Ascending aorta (tissue), 2 donors: ENCODE measurements at regions not wholly inside any gene's neighbourhood (a gene's known extent, or its start where the extent isn't known, plus 50 kb on each side); places are given as distances from the start of the nearest gene placed in this dataset.

Source experiments
- DNase-seq, 2 donors: peaks; one replicate each; pipeline ENCODE4 v3.0.0-alpha.2; 2019; ENCODE audit warnings: low spot score in 2 of 2
- H3K27ac ChIP-seq, 2 donors: fragments of 200-600 bp; sonication (generic); one replicate each; pipeline ENCODE4 v1.5.1; 2016 to 2017; ENCODE audit warnings: mild to moderate bottlenecking in 1 of 2
- H3K27me3 ChIP-seq: fragments of 200-600 bp; sonication (generic); one replicate; pipeline ENCODE4 v1.5.1; 2017
- H3K36me3 ChIP-seq, 2 donors: fragments of 200-600 bp; sonication (generic); one replicate each; pipeline ENCODE4 v1.5.1; 2016
- H3K4me1 ChIP-seq, 2 donors: fragments of 200-600 bp; sonication (generic); one replicate each; pipeline ENCODE4 v1.5.1; 2016 to 2017; ENCODE audit warnings: mild to moderate bottlenecking in 1 of 2
- H3K4me3 ChIP-seq, 2 donors: fragments of 200-600 bp; sonication (generic); one replicate each; pipeline ENCODE4 v1.5.1; 2016 to 2017; ENCODE audit warnings: mild to moderate bottlenecking in 1 of 2
- H3K9me3 ChIP-seq, 2 donors: fragments of 200-600 bp; sonication (generic); one replicate each; pipeline ENCODE4 v1.5.1; 2016
- CTCF ChIP-seq, 3 experiments: fragments of 200-600 bp in 2 of 3; fragments of 450-650 bp in 1 of 3; sonication (generic) in 2 of 3; IDR thresholded peaks; one replicate each; pipeline ENCODE4 v1.5.1; 2016 to 2019; ENCODE audit warnings: antibody characterized with exemption in 3 of 3, mild to moderate bottlenecking in 1 of 3, moderate library complexity in 1 of 3
- intact Hi-C: fragments of 100-400 bp; cut with DNase I; formaldehyde crosslinking; loops from one replicate; pipeline ENCODE4 v1.15.1; 2023

GRCh38 chr15:79539401-79539800 lies 107.3 kb downstream of the MINAR1 start:
- Histone ChIP-seq H3K27me3 (no peaks in the 10 kb centered on the region), H3K4me3 (no peak overlapping the region), H3K36me3 (no peaks in the 10 kb centered on the region), H3K27ac (no peak overlapping the region), H3K9me3 (no peaks in the 10 kb centered on the region), H3K4me1 (no peaks in the 10 kb centered on the region)
- no peak for DNase-seq
- intact Hi-C loops: no loop called here
- TF ChIP-seq CTCF (IDR thresholded peaks at IDR 0.05): no peak

GRCh38 chr15:79540551-79540950 lies 108.4 kb downstream of the MINAR1 start:
- DNase-seq: no peak
- Histone ChIP-seq H3K27me3 (no peaks in the 10 kb centered on the region), H3K9me3 (no peaks in the 10 kb centered on the region), H3K36me3 (no peaks in the 10 kb centered on the region), H3K4me1 (no peaks in the 10 kb centered on the region), H3K27ac (no peak overlapping the region), H3K4me3 (no peak overlapping the region)
- intact Hi-C loops: no loop called here
- no peak for TF ChIP-seq CTCF (IDR thresholded peaks at IDR 0.05)

GRCh38 chr15:79541196-79541595 lies 109.1 kb downstream of the MINAR1 start:
- H3K9me3 ChIP-seq: no peaks in the 10 kb centered on the region
- H3K36me3 ChIP-seq: no peaks in the 10 kb centered on the region
- H3K4me3 ChIP-seq: no peak overlapping the region
- H3K27ac ChIP-seq: no peak overlapping the region
- no peak for TF ChIP-seq CTCF (IDR thresholded peaks at IDR 0.05)
- H3K4me1 ChIP-seq: no peaks in the 10 kb centered on the region
- H3K27me3 ChIP-seq: no peaks in the 10 kb centered on the region
- no peak for DNase-seq
- intact Hi-C loops: no loop called here

GRCh38 chr15:79543097-79543496 lies 111.0 kb downstream of the MINAR1 start:
- no peaks in the 10 kb centered on the region for H3K9me3 ChIP-seq
- H3K4me3 ChIP-seq: no peak overlapping the region
- no peak overlapping the region for H3K27ac ChIP-seq
- no peak for TF ChIP-seq CTCF (IDR thresholded peaks at IDR 0.05)
- no peak for DNase-seq
- no peaks in the 10 kb centered on the region for H3K27me3 ChIP-seq
- H3K36me3 ChIP-seq: no peaks in the 10 kb centered on the region
- intact Hi-C loops: no loop called here
- no peaks in the 10 kb centered on the region for H3K4me1 ChIP-seq

GRCh38 chr15:79549196-79549595 lies 117.1 kb downstream of the MINAR1 start:
- no peak for TF ChIP-seq CTCF (IDR thresholded peaks at IDR 0.05)
- intact Hi-C loops: no loop called here
- Histone ChIP-seq H3K27ac (no peak overlapping the region), H3K27me3 (no peaks in the 10 kb centered on the region), H3K4me3 (no peak overlapping the region), H3K36me3 (no peaks in the 10 kb centered on the region), H3K9me3 (no peaks in the 10 kb centered on the region), H3K4me1 (no peaks in the 10 kb centered on the region)
- DNase-seq: no peak

GRCh38 chr15:79560384-79560783 lies 128.2 kb downstream of the MINAR1 start:
- no peak for DNase-seq
- Histone ChIP-seq H3K27ac (no peak overlapping the region), H3K9me3 (no peaks in the 10 kb centered on the region), H3K36me3 (no peaks in the 10 kb centered on the region), H3K4me1 (no peaks in the 10 kb centered on the region), H3K27me3 (no peaks in the 10 kb centered on the region), H3K4me3 (no peak overlapping the region)
- intact Hi-C loops: no loop called here
- no peak for TF ChIP-seq CTCF (IDR thresholded peaks at IDR 0.05)
